ENCODE measurements at regions not wholly inside any gene's neighbourhood (a gene's known extent, or its start where the extent isn't known, plus 50 kb on each side); places are given as distances from the start of the nearest gene placed in this dataset.

DNA sequence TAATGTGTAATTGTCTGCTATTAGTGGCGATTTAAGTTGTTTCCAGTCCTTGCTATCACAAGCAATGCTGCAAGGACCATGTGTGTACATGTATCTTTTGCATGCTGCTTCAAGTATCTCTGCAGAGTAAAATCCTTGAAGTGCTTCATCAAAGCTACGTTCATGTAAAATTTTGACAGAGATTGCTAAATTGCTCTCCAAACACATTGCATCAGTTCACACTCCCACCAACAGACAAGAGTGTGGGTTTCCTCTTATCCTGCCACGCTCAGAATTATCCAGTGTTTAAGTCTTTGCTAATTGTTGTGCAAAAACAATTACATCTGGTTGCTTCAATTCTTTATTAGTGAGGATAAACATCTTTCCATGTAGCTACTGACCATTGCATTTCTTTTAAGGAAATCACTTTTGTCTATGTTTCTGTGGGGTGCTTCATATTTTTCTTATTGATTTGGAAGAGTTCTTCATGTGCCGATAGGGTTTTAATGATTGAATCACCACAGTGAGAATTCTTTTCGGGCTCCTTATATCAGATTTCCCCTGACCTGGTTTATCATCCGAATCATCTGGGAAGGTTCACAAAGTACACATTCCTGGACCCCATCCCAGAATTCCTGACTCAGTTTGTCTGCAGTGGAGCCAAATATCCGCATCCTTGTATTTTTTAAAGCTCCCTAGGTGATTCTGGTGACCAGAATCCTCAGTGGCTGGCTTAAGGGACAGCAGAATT, 56.3 kb upstream of the GALNT2 start:
- DNase-seq: no peak

DNA sequence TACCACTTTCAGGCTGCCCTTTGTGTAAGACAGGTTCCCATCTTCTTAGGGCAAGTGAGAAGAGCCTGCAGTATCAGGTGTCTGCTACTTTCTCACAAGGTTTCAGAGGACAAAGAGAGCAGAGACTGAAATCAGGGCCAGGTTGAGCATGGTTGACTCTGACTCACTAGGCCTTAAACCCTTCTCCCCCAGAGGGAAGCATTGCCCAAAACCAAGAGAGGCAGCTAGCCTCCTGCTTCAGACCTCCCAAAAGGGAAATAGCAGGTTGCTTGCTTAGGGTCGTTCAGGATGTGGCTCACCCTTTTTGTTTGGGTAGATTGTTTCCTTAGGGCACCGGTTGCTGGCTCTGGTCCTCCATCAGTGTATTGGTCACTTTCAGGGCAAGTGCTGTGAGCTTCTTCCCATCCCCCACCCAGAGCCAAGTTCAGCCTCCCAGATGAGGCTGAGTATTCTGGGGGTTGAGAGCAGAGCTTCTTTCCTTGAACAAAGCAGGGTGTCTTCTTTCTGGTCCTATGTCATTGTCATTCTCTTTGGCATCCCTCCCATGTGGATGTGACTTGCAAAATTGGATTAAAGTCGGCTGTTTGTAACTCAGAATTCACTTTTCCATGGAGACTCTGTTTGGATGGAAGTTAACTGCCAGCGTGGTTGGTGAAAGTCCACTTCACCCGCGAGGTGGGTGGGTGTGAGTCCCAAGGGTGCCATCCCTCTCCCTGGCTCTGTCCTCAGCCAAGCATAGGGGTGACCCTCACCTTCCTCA, 55.5 kb upstream of the GALNT2 start:
- DNase-seq: no peak

DNA sequence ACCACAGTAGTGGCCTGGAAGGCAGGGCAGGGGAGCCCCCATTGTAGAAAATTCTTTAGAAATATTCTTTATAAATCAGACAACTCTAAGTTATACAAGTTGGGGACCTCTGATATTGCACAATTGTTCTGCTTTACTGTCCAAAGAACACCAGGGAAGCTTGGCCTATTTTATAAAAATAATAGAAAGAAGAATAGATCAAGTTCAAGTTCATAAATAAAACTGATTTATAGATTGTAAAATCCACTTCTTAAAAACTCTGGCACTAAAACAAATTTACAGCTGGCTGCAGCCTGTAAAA, 55.0 kb upstream of the GALNT2 start:
- no peak for DNase-seq

GRCh38 chr1:230012741-230013140, 54.3 kb upstream of the GALNT2 start:
- DNase-seq: no peak

DNA sequence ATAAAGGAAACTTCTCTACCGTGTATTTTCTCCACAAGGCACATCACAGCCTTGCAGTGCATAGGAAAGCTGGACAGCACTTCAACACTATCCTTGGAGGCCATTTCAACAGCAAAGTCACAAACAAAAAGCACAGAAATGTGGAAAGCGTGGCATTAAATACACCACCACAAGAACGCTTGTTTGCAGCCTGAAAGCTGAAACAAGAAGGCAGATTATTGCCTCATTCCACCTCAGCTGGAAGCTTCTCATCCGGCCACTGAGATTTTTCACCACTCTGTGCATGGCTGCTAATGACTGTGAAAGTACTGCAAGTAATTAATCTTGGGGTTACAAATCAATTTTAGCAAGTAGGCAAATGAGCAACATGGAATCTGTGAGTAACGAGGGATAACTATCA, 50.9 kb upstream of the GALNT2 start:
- no peak for DNase-seq

Data from fibroblast of skin of abdomen (primary cell).